Endothelial cell (in vitro differentiated cells): ENCODE measurements at regions not wholly inside any gene's neighbourhood (a gene's known extent, or its start where the extent isn't known, plus 50 kb on each side); places are given as distances from the start of the nearest gene placed in this dataset.

Experiments used
- DNase-seq: peaks from one replicate; pipeline ENCODE4 v3.0.0; 2021; ENCODE audit warnings: low spot score
- H3K27ac Mint-ChIP-seq: one replicate; pipeline ENCODE4 v1.8.0; 2021; ENCODE audit warnings: mixed read lengths, inconsistent platforms; ENCODE audit not compliant: unreplicated experiment
- H3K27me3 Mint-ChIP-seq: one replicate; pipeline ENCODE4 v1.8.0; 2021; ENCODE audit warnings: mild to moderate bottlenecking, moderate library complexity, mixed read lengths, inconsistent platforms; ENCODE audit not compliant: unreplicated experiment
- H3K36me3 Mint-ChIP-seq: one replicate; pipeline ENCODE4 v1.8.0; 2021; ENCODE audit warnings: mild to moderate bottlenecking, low read depth, mixed read lengths, inconsistent platforms; ENCODE audit not compliant: unreplicated experiment
- H3K4me1 Mint-ChIP-seq: one replicate; pipeline ENCODE4 v1.8.0; 2021; ENCODE audit warnings: mild to moderate bottlenecking, mixed read lengths, inconsistent platforms; ENCODE audit not compliant: unreplicated experiment
- H3K4me3 Mint-ChIP-seq: one replicate; pipeline ENCODE4 v1.8.0; 2021; ENCODE audit warnings: mild to moderate bottlenecking, mixed read lengths, inconsistent platforms; ENCODE audit not compliant: unreplicated experiment
- H3K9me3 Mint-ChIP-seq: one replicate; pipeline ENCODE4 v1.8.0; 2021; ENCODE audit warnings: mixed read lengths, inconsistent platforms; ENCODE audit not compliant: unreplicated experiment
- CTCF ChIP-seq: fragments of 200-600 bp; sonication (generic); IDR thresholded peaks from one replicate; pipeline ENCODE4 v1.5.0; 2021; ENCODE audit warnings: antibody characterized with exemption; ENCODE audit not compliant: unreplicated experiment

GRCh38 chr16:60414613-60415012 lies 1621.6 kb downstream of the CDH8 start:
- Mint-ChIP-seq H3K4me3 (no peak overlapping the region), H3K36me3 (no peaks in the 10 kb centered on the region), H3K4me1 (no peaks in the 10 kb centered on the region), H3K27me3 (peaks cover 3% of the 10 kb centered on the region), H3K9me3 (no peaks in the 10 kb centered on the region), H3K27ac (no peak overlapping the region)
- TF ChIP-seq CTCF = no peak
- DNase-seq = no peak

DNA sequence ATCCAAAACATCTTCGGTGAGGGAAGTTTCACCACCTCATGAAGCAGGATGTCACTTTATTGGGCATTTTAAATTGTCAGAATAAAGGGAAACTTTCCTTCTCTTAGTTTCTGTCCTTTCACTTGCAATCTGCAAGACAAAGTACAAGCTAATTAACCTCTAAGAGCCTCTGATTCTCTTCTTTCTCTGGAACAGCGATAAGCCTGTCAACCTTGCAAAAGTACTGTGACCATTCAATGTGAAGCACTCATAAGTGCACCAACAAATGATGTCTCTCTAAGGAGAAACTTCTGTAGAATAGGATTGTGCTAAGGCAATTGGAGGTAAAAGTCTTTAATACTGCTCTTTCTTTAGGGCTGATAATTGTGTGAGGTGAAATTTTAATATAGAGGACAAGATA lies 1622.3 kb downstream of the CDH8 start:
- no peaks in the 10 kb centered on the region for H3K36me3 Mint-ChIP-seq
- H3K9me3 Mint-ChIP-seq = no peaks in the 10 kb centered on the region
- no peak for DNase-seq
- peaks cover 3% of the 10 kb centered on the region for H3K27me3 Mint-ChIP-seq
- H3K4me1 Mint-ChIP-seq = no peaks in the 10 kb centered on the region
- no peak overlapping the region for H3K27ac Mint-ChIP-seq
- no peak for TF ChIP-seq CTCF
- no peak overlapping the region for H3K4me3 Mint-ChIP-seq

DNA sequence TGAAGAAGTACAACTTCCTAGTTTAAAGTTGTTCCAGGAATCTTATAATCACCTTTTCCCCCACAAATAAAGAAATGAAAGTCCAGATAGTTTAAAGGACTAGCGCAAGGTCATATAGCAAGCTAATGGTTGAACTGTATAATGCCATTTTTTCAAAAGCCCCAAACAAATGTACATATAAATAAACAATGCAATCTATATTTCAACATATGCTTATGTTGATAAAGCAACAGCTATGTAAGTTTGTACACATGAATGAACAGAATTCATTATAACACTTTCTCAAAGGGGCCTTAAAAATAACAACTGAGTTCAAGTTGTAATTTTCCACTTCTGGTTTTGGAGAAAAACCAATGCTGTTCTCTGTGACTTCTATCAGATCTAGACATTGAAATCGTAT lies 1628.6 kb downstream of the CDH8 start:
- no peaks in the 10 kb centered on the region for H3K9me3 Mint-ChIP-seq
- H3K4me1 Mint-ChIP-seq = peaks cover 7% of the 10 kb centered on the region
- no peak for TF ChIP-seq CTCF
- no peak for DNase-seq
- peaks cover 2% of the 10 kb centered on the region for H3K27me3 Mint-ChIP-seq
- H3K36me3 Mint-ChIP-seq = no peaks in the 10 kb centered on the region
- H3K27ac Mint-ChIP-seq = no peak overlapping the region
- H3K4me3 Mint-ChIP-seq = no peak overlapping the region

- H3K4me3 Mint-ChIP-seq = no peak overlapping the region
- no peaks in the 10 kb centered on the region for H3K9me3 Mint-ChIP-seq
- no peak for TF ChIP-seq CTCF
- no peaks in the 10 kb centered on the region for H3K36me3 Mint-ChIP-seq
- no peak for DNase-seq
- H3K4me1 Mint-ChIP-seq = peaks cover 7% of the 10 kb centered on the region
- H3K27me3 Mint-ChIP-seq = peaks cover 2% of the 10 kb centered on the region
- H3K27ac Mint-ChIP-seq = no peak overlapping the region
Measured at GRCh38 chr16:60407034-60407433, 1629.2 kb downstream of the CDH8 start.

DNA sequence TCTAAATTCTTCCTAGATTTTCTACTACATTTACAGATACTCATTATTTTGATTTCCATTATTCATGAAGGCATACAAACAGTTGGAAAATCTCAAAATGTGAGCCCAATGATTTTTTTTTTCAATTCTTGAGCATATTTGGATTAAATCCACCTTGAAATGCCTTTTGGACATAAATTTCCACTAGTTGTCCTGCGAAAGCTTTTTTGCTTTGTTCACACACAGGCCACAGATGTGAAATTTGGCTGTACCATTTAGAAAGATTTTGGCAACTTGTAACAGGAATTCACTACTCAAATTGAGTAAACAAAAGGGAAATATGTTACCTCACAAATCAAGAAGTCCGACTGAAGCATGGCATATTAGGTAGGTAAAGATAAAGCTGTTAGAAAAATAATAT lies 1631.0 kb downstream of the CDH8 start:
- H3K27ac Mint-ChIP-seq = no peak overlapping the region
- H3K36me3 Mint-ChIP-seq = no peaks in the 10 kb centered on the region
- no peak for TF ChIP-seq CTCF
- H3K4me1 Mint-ChIP-seq = peaks cover 7% of the 10 kb centered on the region
- H3K9me3 Mint-ChIP-seq = no peaks in the 10 kb centered on the region
- no peak overlapping the region for H3K4me3 Mint-ChIP-seq
- no peak for DNase-seq
- no peaks in the 10 kb centered on the region for H3K27me3 Mint-ChIP-seq
